Type B pancreatic cell (in vitro differentiated cells): ENCODE measurements at regions not wholly inside any gene's neighbourhood (a gene's known extent, or its start where the extent isn't known, plus 50 kb on each side); places are given as distances from the start of the nearest gene placed in this dataset.

Experiments
- DNase-seq: peaks from one replicate; pipeline ENCODE4 v3.0.0; 2021; ENCODE audit warnings: mixed read lengths; ENCODE audit not compliant: unreplicated experiment; ENCODE audit errors: extremely low spot score
- H3K27ac Mint-ChIP-seq: 2 replicates; pipeline ENCODE4 v1.8.0; 2021; ENCODE audit warnings: mild to moderate bottlenecking, mixed read lengths
- H3K27me3 Mint-ChIP-seq: 2 replicates; pipeline ENCODE4 v1.8.0; 2021; ENCODE audit warnings: mixed read lengths
- H3K36me3 Mint-ChIP-seq: 2 replicates; pipeline ENCODE4 v1.8.0; 2021; ENCODE audit warnings: mixed read lengths
- H3K4me1 Mint-ChIP-seq: one replicate; pipeline ENCODE4 v1.8.0; 2021; ENCODE audit warnings: mixed read lengths; ENCODE audit not compliant: unreplicated experiment
- H3K4me3 Mint-ChIP-seq: 2 replicates; pipeline ENCODE4 v1.8.0; 2021; ENCODE audit warnings: mild to moderate bottlenecking, mixed read lengths
- H3K9me3 Mint-ChIP-seq: 2 replicates; pipeline ENCODE4 v1.8.0; 2021; ENCODE audit warnings: mixed read lengths
- CTCF ChIP-seq: fragments of 200-600 bp; sonication (generic); conservative IDR thresholded peaks from 2 replicates; pipeline ENCODE4 v1.5.0; 2021; ENCODE audit warnings: antibody characterized with exemption, mild to moderate bottlenecking

- H3K4me3 Mint-ChIP-seq, result no peak overlapping the region
- peaks cover 4% of the 10 kb centered on the region for H3K27me3 Mint-ChIP-seq
- H3K4me1 Mint-ChIP-seq, result peaks cover 4% of the 10 kb centered on the region
- no peaks in the 10 kb centered on the region for H3K9me3 Mint-ChIP-seq
- DNase-seq, result no peak
- TF ChIP-seq CTCF, result no peak
- no peaks in the 10 kb centered on the region for H3K36me3 Mint-ChIP-seq
- H3K27ac Mint-ChIP-seq, result no peak overlapping the region
Observed at GRCh38 chr4:45663628-45664081, 460.2 kb downstream of the GABRG1 start.

GRCh38 chr4:45663003-45663402 is 460.9 kb downstream of the GABRG1 start:
- Mint-ChIP-seq H3K27me3 (peaks cover 3% of the 10 kb centered on the region), H3K4me3 (no peak overlapping the region), H3K4me1 (peaks cover 3% of the 10 kb centered on the region), H3K27ac (no peak overlapping the region), H3K36me3 (no peaks in the 10 kb centered on the region), H3K9me3 (no peaks in the 10 kb centered on the region)
- no peak for TF ChIP-seq CTCF
- no peak for DNase-seq

DNA sequence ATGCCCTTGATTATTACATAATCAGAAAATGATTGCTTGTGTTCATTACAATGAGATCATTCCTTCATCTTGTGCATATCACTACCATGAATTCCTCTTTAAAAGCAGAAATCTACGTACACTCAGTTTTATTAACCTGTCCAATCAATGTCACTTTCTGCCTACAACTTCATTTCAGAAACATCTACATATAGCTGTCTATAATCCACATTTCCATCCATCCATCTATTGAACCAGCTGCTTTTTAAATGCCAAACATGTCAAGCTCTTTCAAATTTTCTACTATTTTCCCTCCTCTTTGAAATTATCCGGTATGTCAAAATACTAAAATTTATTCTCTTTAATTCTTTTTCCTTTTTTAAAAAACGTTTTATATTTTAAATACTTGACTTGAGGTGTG is 462.0 kb downstream of the GABRG1 start:
- Mint-ChIP-seq H3K27ac (no peak overlapping the region), H3K9me3 (no peaks in the 10 kb centered on the region), H3K27me3 (peaks cover 3% of the 10 kb centered on the region), H3K36me3 (no peaks in the 10 kb centered on the region), H3K4me1 (peaks cover 3% of the 10 kb centered on the region), H3K4me3 (no peak overlapping the region)
- no peak for DNase-seq
- no peak for TF ChIP-seq CTCF

GRCh38 chr4:45650545-45650944 is 473.3 kb downstream of the GABRG1 start:
- Mint-ChIP-seq H3K9me3 (no peaks in the 10 kb centered on the region), H3K4me3 (no peak overlapping the region), H3K4me1 (no peaks in the 10 kb centered on the region), H3K27me3 (no peaks in the 10 kb centered on the region), H3K27ac (no peak overlapping the region), H3K36me3 (no peaks in the 10 kb centered on the region)
- DNase-seq, result no peak
- TF ChIP-seq CTCF, result no peak

- no peak for TF ChIP-seq CTCF
- Mint-ChIP-seq H3K27ac (no peak overlapping the region), H3K4me1 (no peaks in the 10 kb centered on the region), H3K9me3 (no peaks in the 10 kb centered on the region), H3K4me3 (no peak overlapping the region), H3K27me3 (no peaks in the 10 kb centered on the region), H3K36me3 (no peaks in the 10 kb centered on the region)
- DNase-seq, result no peak
Observed at GRCh38 chr4:45648846-45649245, 475.0 kb downstream of the GABRG1 start.

DNA sequence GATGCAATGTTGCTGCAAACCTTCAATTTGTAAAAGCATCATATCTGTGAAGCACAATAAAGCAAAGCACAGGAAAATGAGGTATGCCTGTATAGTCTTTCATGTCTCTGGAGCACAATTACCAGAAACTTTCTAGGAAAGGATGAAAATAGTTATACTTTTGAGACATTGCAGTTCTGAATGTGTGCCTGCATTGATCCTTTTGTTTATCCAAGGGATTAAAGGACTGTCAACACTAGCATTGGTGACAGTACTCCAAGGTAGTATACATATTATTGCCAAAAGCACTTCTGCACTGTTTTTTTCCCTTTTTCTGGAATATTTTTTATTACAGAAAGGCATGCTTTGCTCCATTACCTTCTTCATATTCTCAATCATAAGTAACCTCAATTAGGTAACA is 476.0 kb downstream of the GABRG1 start:
- Mint-ChIP-seq H3K4me1 (no peaks in the 10 kb centered on the region), H3K4me3 (no peak overlapping the region), H3K36me3 (no peaks in the 10 kb centered on the region), H3K9me3 (no peaks in the 10 kb centered on the region), H3K27me3 (no peaks in the 10 kb centered on the region), H3K27ac (no peak overlapping the region)
- no peak for TF ChIP-seq CTCF
- DNase-seq, result no peak
